AG08396 (cell line): ENCODE measurements at regions not wholly inside any gene's neighbourhood (a gene's known extent, or its start where the extent isn't known, plus 50 kb on each side); places are given as distances from the start of the nearest gene placed in this dataset.
"Not testable (repeated sequence)": the region's sequence is repeated elsewhere in the genome, so short reads cannot be mapped to it uniquely, and the experiment has no call there.

Experiments used
- DNase-seq: peaks from one replicate; pipeline ENCODE4 v3.0.0; 2012; ENCODE audit warnings: low spot score, mixed read lengths

DNA sequence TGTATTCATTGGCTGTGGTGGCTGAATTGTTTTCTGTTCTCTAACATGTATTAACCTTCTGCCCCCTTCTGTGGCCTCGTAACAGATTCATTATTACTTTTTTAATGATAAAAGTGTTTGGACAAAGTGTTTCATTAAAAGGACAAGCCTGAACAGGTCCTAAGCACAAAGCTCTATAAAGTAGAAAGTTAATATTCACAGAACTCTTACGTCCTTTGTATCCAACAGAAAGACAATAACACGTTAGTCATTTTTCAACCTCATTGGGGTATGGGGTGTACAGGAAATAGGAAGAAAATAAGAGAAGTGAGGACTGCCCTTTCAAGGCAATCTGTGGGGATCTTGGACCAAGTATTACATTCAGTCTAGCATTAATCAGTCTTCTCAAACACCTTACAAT is 105.5 kb upstream of the RGPD4 start:
- no peak for DNase-seq

DNA sequence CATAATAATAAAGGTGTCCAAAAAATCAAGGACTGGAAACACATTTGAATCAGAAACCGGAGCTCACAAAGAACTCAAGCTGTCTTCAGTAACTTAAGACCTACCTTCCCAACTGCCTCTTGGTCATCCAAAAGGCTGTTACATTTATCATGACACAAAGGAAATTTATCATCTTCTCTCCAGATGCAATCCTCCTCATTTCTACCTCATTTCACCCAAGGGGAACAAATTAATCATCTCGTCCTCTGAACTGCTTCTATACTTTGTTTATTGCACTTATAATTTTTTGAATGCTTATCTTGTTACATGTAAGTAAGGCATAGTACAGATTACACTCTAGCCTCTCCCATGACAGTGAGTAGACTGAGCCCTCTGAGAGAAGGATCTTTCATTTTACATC is 105.1 kb upstream of the RGPD4 start:
- no peak for DNase-seq

DNA sequence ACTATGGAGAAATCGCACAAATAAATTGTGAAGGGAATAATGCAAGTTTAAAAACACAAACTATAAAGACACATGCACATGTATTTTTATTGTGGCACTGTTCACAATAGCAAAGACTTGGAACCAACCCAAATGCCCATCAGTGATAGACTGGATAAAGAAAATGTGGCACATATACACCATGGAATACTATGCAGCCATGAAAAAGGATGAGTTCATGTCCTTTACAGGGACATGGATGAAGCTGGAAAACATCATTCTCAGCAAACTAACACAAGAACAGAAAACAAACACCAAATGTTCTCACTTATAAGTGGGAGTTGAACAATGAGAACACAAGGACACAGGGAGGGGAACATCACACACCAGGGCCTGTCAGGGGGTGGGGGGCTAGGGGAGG is 100.9 kb upstream of the RGPD4 start:
- not testable (repeated sequence) for DNase-seq

DNA sequence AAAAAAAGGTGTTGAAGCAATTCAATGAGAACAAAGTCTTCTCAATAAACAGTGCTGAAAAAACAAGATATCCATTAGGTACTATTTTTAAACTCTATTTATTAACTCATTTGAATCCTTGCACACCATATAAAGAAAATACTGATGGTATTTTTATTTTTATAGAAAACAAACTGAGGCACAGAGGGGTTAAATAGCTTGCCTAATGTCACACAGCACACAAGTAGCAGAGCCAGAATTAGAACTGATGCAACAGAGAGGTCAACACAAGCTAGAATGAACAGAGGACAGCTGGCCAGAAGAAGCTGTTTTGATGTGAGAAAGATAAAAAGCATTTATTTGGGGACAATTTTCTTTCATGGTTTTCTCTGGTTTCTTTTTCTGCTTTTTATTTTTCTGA is 99.4 kb upstream of the RGPD4 start:
- DNase-seq, result no peak

DNA sequence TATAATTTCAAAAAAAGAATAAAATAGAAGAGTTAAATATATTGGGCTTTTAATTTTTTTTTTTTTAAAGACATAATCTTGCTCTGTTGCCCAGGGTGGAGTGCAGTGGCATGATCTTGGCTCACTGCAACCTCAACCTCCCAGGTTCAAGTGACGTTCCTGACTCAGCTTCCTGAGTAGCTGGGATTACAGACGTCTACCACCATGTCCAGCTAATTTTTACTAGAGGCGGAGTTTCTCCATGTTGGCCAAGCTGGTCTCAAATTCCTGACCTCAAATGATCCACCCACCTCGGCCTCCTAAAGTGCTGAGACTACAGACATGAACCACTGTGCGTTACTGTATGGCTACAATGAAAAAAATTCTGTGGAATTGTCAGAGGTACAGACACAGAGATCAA is 98.1 kb upstream of the RGPD4 start:
- DNase-seq, result no peak

DNA sequence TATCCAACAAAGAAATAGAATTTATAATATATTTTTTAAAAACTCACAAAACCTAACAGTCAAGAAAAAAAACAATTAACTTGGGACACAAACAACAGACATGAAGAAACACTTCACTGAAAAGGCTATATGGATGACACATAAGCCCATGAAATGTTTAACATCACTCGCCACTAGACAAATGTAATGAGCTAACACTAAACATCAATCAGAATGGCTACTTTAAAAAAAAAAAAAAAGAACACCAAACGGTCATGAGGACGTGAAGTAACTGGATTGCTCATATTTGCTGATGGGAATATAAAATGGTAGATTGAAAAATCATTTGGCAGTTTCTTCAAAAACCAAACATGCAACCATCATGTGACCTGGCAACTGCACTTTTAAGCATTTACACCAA is 97.3 kb upstream of the RGPD4 start:
- no peak for DNase-seq

DNA sequence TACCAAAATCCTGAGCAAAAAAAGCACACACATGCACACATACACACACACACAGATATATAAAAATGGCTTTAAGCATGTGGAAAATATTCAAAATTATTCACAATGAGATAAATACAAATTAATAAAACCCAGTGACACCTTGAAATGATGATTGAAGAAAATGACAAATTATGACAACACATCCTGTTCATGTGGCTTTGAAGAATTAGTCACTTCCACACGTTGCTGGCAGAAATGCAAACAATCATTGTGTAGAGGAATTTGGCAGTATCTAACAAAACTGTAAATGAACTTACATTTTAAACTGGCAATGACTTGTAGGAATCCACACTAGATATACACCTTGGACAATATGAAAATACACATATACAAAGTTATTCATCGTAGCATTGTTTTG is 95.8 kb upstream of the RGPD4 start:
- no peak for DNase-seq

DNA sequence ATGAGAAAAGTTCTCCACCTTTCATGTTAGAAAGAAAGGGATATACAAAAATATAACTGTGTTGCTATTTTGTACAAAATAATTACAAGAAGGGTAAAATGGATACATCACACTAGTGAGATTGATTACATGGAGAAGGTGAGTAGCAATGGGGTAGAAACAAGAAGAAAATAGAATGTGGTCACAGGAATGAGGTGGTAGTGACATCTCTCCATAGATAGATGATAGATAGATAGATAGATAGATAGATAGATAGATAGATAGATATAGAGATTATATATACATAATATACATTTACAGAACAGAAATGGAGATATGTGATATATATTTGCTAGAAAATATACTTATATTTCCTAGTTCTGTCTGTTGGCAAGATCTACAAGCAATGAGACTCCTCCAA is 95.3 kb upstream of the RGPD4 start:
- DNase-seq, result no peak

DNA sequence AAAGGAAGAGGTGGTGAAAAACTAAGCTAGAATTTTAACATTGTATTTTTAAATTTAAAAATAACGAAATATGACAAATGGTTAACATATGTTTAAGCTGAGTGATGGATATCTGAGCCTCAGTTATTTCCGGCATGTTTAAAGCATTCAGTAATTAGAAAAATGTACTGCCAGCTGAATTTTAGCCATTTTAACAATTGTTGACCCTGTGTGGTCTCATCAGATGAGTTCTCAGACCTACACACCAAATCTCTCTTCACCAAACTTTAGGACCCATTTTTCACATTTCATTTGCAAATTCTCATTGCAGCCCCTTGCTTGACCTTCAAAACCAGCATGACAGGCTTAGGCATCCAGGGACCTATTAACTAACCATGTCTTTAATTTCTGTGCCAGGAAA is 91.5 kb upstream of the RGPD4 start:
- DNase-seq, result no peak

DNA sequence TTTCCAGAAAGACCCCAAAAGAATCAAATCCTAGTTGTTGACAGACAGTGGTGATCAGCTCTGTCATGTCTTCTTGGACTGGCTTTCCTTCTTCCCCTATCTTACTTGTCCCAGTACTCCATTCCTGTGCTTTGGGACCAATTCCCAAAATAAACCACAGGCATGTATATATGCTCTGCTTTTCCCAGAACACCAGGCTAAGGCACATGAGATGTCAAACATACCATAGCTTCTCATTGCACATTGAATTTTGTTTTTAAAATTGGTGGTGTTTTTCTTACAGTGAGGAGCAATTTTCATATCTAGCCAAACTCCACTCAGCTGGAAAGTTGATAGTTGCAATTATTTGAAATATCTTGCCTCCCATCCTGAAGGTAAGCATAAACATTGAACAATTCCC is 88.9 kb upstream of the RGPD4 start:
- no peak for DNase-seq

DNA sequence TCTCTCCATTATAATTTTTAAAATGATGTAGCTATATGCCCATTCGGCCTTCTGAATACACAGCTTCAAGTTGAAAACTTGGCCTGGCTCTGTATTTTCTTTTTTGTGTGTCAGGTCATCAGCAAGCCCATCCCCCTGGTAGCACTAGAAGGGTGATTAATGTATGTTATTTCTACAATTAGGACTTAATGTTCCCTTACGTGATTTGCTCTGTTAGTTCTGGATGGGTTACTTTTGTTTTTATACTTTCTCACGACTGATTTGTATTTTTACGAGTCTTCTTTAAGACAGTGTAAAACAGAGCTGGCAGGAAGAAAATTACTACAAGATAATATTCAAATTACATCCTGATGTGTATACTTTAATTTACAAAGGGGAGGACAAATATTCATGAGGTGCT is 88.4 kb upstream of the RGPD4 start:
- DNase-seq, result no peak

DNA sequence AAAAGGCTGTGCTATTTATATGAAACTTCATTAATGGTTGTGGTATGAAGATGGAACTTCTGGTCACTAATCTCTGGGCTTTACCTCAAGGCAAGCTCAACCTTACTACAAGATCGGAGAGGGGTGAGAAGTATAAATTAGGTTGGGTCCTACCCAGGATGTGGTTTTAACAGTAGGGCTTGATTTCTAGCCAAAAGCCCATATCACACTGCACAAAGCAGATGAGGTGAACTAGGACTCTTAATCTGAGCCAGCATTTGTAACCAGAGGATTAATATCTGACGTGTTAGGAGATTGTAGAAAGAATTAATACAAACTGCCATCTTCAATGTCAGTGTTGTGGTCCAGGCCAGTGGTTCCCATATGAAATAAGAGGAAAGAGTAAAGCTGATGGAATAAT is 86.4 kb upstream of the RGPD4 start:
- no peak for DNase-seq

DNA sequence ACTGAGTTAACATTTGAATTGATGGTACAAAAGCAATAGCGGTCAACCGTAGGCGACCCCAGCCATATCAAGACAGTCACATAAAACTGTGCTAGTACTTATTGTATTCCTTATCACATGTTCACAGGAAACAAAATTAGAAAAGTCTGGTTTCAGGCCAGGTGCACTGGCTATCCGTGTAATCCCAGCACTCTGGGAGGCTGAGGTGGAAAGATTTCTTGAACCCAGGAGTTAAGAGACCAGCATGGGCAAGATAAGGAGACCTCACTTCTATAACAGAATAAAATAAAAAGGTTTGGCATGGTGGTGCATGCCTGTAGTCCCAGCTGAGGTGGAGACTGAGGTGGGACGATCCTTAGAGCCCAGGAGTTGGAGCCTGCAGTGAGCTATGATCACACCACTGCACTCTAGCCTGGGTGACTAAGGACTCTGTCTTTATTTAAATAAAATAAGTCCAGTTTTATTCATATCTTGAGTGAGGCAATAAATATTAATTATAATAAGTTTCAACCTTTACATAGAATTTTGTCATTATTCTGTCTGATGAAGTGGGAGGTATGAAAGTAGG is 84.1 kb upstream of the RGPD4 start:
- DNase-seq, result no peak

DNA sequence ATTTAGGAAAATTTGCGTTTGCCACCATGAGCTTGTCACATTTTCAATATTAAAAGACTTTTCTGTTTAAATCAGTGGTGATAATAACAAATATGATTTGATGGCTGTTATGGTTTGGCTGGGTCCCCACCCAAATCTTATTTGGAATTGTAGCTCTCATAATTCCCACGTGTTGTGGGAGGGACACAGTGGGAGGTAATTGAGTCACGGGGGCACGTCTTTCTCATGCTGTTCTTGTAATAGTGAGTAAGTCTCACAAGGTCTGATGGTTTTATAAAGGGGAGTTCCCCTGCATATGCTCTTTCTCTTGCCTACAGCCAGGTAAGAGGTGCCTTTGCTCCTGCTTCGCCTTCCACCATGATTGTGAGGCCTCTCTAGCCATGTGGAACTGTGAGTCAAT is 83.4 kb upstream of the RGPD4 start:
- no peak for DNase-seq

DNA sequence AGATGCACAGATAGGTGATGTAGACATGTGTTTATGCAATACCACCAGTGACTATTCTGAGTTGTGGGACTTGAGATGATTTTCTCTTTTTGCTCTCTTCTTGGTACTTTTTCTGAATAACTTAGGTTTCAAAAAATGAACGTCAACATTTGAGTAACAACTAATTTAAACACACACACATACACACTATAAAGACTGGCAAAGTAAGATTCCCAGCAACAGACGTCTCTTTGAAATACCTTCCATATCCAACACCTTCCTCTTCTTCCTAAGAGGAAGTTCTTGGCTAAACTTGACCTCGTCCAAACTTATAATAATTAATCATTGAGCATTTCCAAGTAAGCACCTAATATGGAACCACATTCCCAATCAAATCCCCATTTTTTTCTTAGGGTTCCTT is 81.6 kb upstream of the RGPD4 start:
- DNase-seq, result no peak

DNA sequence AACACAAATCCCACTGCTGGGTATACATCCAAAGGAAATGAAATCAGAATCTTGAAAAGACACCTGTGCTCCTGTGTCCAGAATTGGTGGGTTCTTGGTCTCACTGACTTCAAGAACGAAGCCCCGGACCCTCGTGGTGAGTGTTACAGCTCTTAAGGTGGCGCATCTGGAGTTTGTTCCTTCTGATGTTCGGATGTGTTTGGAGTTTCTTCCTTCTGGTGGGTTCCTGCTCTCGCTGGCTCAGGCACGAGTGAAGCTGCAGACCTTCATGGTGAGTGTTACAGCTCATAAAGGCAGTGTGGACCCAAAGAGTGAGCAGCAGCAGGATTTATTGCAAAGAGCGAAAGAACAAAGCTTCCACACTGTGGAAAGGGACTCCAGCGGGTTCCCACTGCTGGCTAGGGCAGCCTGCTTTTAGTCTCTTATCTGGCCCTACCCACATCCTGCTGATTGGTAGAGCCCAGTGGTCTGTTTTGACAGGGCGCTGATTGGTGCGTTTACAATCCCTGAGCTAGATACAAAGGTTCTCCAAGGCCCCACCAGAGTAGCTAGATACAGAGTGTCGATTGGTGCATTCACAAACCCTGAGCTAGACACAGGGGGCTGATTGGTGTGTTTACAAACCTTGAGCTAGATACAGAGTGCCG is 80.0 kb upstream of the RGPD4 start:
- DNase-seq, result not testable (repeated sequence)

DNA sequence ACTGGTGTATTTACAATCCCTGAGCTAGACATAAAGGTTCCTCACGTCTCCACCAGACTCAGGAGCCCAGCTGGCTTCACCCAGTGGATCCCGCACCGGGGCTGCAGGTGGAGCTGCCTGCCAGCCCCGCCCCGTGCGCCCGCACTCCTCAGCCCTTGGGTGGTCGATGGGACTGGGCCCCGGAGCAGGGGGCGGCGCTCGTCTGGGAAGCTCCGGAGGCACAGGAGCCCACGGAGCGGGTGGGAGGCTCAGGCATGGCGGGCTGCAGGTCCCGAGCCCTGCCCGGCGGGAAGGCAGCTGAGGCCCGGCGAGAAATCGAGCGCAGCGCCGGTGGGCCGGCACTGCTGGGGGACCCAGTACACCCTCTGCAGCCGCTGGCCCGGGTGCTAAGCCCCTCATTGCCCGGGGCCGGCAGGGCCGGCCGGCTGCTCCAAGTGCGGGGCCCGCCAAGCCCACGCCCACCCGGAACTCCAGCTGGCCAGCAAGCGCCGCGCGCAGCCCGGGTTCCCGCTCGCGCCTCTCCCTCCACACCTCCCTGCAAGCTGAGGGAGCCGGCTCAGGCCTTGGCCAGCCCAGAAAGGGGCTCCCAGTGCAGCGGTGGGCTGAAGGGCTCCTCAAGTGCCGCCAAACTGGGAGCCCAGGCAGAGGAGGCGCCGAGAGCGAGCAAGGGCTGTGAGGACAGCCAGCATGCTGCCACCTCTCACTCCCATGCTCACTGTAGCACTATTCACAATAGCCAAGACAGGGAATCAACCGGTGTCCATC is 79.3 kb upstream of the RGPD4 start:
- not testable (repeated sequence) for DNase-seq

DNA sequence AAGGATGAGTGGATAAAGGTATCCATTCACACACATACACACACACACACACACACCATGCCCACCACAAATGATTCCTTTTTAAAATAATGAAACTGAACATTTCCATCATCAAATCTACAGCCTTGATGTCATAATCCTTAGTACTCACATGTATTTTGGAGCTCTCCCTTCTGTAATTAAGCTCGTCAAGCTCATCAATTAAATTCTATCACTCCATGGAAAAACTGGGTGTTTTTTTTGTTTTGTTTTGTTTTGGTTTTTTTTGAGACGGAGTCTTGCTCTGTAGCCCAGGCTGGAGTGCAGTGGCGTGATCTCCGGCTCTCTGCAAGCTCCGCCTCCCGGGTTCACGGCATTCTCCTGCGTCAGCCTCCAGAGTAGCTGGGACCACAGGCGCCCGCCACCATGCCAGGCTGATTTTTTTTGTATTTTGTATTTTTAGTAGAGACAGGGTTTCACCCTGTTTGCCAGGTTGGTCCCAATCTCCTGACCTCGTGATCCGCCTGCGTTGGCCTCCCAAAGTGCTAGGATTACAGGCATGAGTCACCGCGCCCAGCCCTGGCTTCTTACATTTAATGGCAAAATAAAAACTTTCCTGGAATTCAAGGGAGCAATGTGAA is 78.6 kb upstream of the RGPD4 start:
- DNase-seq, result no peak

DNA sequence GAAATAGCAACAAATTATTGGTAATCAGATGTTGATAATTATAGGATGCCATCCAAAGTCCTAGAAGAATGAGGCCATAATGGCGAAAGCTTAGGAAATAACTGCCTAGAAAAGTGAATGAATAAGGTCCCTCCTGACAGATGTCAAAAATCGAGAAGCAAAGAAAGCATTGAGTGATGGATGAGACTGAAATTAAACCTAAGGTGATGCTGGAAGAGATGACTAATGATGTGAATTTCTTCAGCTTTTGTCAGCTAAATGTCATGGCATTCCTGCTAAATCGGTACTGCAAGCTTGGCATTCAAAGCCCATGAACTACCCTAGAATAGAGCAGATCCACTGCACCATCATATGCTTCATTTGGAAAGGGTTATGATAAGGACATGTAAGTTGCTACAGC is 74.8 kb upstream of the RGPD4 start:
- DNase-seq, result no peak

DNA sequence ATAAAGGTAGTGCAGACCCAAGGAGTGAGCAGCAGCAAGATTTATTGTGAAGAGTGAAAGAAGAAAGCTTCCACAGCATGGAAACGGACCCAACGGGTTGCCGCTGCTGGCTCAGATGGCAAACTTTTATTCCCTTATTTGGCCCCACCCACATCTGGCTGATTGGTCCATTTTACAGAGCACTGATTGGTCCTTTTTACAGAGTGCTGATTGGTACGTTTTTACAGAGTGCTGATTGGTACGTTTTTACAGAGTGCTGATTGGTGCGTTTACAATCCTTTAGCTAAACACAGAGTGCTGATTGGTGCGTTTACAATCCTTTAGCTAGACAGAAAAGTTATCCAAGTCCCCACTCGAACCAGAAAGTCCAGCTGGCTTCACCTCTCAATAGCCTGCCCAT is 72.9 kb upstream of the RGPD4 start:
- DNase-seq, result not testable (repeated sequence)

DNA sequence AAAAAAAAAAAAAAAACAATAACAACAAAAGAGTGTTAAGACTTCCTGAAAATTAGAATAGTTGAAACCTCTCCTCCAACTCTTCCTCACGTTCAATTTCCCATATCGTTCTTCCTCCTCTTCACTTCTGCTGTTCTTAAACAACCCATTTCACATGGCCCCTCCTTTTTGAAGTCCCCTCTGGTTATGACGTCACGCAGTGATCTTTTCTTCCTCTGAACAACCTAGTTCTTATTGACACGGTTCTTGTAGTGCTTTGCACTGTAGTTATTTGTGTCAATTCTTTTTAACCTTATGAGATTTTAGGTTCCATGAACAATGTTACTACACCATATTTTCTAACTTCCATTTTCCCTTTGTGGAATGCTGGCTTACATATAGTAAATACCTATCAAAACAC is 69.5 kb upstream of the RGPD4 start:
- DNase-seq, result no peak

DNA sequence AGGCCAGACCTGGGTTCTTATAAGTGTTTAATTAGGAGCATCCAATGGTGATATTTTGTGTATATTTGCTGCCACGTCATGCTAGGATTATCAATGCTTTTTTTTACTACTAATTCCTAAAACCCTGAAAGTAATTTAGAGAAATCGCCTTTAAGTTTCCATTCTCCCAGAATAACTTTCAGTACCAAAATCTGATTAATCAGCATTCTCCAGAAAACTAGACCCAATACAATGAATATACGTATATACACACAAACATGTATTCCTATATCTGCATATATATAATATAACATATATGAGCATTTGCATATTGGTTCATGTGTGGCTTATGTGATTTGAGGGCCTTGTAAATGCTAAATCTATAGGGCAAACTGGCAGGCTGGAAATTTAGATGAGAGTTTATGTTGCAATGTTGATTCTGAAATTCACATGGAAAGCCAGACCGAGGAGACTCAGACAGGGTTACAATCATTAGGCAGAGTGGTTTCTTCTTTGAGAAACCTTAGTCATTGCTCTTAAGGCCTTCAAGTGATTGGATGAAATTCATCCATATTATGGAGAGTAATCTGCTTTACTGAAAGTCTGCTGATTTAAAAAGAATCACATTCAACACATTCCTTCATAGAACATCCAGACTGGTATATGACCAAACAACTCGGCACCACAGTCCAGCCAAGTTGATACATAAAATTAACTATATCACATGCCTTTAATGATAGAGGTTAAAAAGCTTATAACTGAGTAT is 65.9 kb upstream of the RGPD4 start:
- DNase-seq, result no peak

DNA sequence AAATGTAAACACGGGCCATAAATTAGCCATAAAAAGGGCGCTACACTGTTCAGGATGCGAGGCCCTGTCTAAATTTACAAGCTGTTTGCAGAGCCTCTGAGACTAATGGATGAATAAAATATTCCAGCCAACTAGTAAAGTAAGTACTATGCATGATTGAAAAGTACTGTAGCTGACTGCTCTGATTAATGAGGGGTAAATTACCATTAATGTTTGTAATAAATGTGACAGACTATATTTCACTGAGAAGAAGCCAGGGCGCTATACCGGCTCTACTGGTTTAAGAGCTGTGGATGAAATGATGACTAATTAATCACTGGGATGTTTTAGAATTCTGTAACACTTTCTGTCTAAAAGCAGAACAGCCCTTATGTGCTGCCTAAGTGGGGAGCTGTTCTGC is 54.3 kb upstream of the RGPD4 start:
- DNase-seq, result no peak
